NCI-H524 (cell line): ENCODE measurements at regions not wholly inside any gene's neighbourhood (a gene's known extent, or its start where the extent isn't known, plus 50 kb on each side); places are given as distances from the start of the nearest gene placed in this dataset.

ENCODE experiments used
- DNase-seq, 2 experiments: peaks; one replicate each; lab custom pipeline; 2025; lab: John Stamatoyannopoulos, UW

DNA sequence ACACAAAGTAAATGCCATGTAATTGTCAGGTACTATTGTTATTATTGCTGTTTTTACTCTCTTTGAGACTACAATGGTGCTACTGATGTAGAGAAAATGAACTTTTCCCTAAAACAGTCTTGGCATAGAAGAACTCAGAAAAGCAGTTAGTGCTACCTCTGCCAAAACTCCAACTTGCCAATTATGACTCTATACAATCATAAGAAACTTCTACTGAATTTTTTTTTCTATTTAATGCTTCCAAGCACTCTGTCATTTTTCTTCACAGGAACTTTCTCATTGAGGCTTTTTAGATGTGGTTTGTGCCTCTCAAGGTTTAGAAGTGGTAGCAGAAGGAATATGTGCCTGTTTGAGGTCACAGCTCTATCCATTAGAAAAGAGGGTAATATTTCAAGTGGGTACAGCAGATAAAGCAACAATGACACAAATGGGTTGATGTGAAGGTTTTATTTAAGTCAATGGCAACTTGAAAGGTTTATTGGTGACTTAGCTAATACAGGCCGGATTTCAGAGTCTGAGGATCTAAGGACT, 64.0 kb upstream of the FERD3L start:
- DNase-seq = no peak

DNA sequence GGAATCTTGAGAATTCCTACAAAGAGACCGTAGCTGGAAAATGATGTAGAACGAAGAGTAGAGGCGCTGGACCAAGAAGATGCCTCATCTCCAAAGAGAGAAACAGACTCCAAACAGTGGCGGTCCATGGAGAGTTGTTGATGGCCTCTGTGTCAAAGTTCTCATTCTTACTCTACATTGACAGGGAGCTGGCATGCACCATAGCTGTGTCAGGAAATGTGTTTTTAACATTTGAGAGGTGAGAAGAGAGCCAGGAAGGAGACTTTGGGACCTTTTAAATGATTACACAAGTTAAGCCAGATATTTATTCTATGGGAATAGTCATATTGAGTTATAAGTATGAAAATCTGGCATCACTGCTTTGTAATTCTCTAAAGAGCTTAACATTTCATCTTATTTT, 61.5 kb upstream of the FERD3L start:
- DNase-seq = no peak

DNA sequence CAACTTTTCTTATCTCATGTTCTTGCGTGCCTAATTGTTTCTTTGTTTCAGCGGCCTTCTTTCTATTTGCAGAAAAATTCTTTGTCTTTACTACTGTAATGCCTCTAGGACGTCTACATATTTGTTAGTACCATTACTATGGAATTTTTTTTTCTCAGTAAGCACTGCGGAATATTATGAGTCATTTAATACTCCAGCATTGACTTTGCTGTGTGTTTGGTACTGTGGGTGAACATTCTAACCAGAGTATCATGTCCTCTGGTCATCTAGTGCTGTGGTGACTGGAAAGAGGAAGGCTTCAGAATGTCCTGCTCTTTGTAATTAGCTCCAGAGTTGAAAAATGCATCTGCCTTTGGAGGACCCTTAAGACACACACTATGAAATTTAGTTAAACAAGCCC, 58.5 kb upstream of the FERD3L start:
- no peak for DNase-seq

DNA sequence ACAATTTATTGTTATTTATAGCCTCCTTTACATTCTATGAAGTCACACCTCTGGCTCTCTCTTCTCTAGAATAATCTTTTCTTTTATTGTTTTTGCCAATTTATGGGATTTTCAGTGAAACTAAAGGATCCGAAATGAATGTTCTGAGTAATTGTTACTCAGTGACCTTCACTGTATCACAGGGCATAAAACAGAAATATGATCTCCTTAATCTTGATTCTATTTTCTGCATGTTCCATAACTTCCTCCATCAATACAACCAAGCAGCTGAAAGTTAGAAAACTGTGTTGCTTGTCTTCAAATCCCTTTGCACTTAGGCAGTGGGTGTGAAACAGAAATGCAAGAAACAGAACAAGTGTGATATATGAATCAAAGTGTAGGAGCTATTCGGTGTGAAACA, 57.4 kb upstream of the FERD3L start:
- no peak for DNase-seq
